ENCODE measurements at regions not wholly inside any gene's neighbourhood (a gene's known extent, or its start where the extent isn't known, plus 50 kb on each side); places are given as distances from the start of the nearest gene placed in this dataset.

DNA sequence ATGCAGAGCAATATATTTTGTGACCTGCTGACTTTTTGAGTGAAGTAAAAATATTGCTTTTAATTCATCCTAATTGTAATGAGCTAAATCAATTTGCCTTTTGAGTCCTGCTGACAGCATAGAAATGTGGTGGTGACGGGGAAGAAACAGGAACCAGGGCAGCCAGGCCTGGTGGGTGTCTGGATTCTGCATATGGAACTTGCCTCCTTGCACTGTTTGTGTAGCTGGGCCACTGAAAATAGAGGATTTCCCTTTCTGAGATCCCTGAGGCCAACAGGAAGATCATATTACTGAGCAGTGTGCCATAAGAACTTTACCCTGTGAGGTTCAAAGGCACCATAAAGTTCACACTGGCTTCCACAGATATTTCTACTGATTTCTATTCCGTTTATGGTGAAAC lies 488.4 kb upstream of the AKR1E2 start:
- TF ChIP-seq, protein P1, sequence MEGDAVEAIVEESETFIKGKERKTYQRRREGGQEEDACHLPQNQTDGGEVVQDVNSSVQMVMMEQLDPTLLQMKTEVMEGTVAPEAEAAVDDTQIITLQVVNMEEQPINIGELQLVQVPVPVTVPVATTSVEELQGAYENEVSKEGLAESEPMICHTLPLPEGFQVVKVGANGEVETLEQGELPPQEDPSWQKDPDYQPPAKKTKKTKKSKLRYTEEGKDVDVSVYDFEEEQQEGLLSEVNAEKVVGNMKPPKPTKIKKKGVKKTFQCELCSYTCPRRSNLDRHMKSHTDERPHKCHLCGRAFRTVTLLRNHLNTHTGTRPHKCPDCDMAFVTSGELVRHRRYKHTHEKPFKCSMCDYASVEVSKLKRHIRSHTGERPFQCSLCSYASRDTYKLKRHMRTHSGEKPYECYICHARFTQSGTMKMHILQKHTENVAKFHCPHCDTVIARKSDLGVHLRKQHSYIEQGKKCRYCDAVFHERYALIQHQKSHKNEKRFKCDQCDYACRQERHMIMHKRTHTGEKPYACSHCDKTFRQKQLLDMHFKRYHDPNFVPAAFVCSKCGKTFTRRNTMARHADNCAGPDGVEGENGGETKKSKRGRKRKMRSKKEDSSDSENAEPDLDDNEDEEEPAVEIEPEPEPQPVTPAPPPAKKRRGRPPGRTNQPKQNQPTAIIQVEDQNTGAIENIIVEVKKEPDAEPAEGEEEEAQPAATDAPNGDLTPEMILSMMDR (IDR thresholded peaks at IDR 0.05), result no peak
- no peak for TF ChIP-seq EP300 (IDR thresholded peaks at IDR 0.05)
- no peak for TF ChIP-seq POLR2A (IDR thresholded peaks at IDR 0.05)
- TF ChIP-seq POLR2AphosphoS5 (IDR thresholded peaks at IDR 0.05), result no peak

Measured in sigmoid colon (tissue), 4 donors.